ENCODE measurements at regions not wholly inside any gene's neighbourhood (a gene's known extent, or its start where the extent isn't known, plus 50 kb on each side); places are given as distances from the start of the nearest gene placed in this dataset.

- no peak for TF ChIP-seq GATA3 (IDR thresholded peaks at IDR 0.05; ENCODE audit: low read depth, low read length)
- no peak for TF ChIP-seq GATA2 (IDR thresholded peaks at IDR 0.05; ENCODE audit: low read depth, low read length)
These were observed 97.5 kb upstream of the TLE3 start for GRCh38 chr15:70195171-70195570.
